ENCODE measurements at regions not wholly inside any gene's neighbourhood (a gene's known extent, or its start where the extent isn't known, plus 50 kb on each side); places are given as distances from the start of the nearest gene placed in this dataset.
A peak's percentile ranks its signal among the peaks of the same experiment; 100 is the strongest.

- H3K4me1 ChIP-seq (ENCODE audit: control insufficient read depth, insufficient read depth, low read length), result no peaks in the 10 kb centered on the region
- no peaks in the 10 kb centered on the region for H3K27me3 ChIP-seq (ENCODE audit: control insufficient read depth, insufficient read depth, low read length, poor library complexity, severe bottlenecking)
- no peaks in the 10 kb centered on the region for H3K36me3 ChIP-seq (ENCODE audit: control insufficient read depth, insufficient read depth, low read length)
- H3K27ac ChIP-seq (ENCODE audit: insufficient read depth, low read depth, low read length, poor library complexity, severe bottlenecking), result no peak overlapping the region
- WGBS, 2 experiments, result 93 to 94% methylated on average over 6 to 10 of the region's 10 CpGs
- no peak overlapping the region for H3K4me3 ChIP-seq (ENCODE audit: insufficient read depth, low read depth, low read length)
- no peaks in the 10 kb centered on the region for H3K9me3 ChIP-seq (ENCODE audit: control insufficient read depth, low read length)
These were observed 165.2 kb upstream of the PPP2R2D start for GRCh38 chr10:131735577-131735976.

- H3K4me1 ChIP-seq (ENCODE audit: control insufficient read depth, insufficient read depth, low read length), result no peaks in the 10 kb centered on the region
- no peaks in the 10 kb centered on the region for H3K36me3 ChIP-seq (ENCODE audit: control insufficient read depth, insufficient read depth, low read length)
- H3K27me3 ChIP-seq (ENCODE audit: control insufficient read depth, insufficient read depth, low read length, poor library complexity, severe bottlenecking), result no peaks in the 10 kb centered on the region
- no peaks in the 10 kb centered on the region for H3K9me3 ChIP-seq (ENCODE audit: control insufficient read depth, low read length)
- H3K27ac ChIP-seq (ENCODE audit: insufficient read depth, low read depth, low read length, poor library complexity, severe bottlenecking), result no peak overlapping the region
- H3K4me3 ChIP-seq (ENCODE audit: insufficient read depth, low read depth, low read length), result no peak overlapping the region
- 93 to 94% methylated on average over 12 of the region's 12 CpGs for WGBS, 2 experiments
These were observed 164.4 kb upstream of the PPP2R2D start for GRCh38 chr10:131736321-131736980.

- Histone ChIP-seq H3K4me1 (ENCODE audit: control insufficient read depth, insufficient read depth, low read length) (no peaks in the 10 kb centered on the region), H3K27me3 (ENCODE audit: control insufficient read depth, insufficient read depth, low read length, poor library complexity, severe bottlenecking) (no peaks in the 10 kb centered on the region), H3K9me3 (ENCODE audit: control insufficient read depth, low read length) (no peaks in the 10 kb centered on the region), H3K36me3 (ENCODE audit: control insufficient read depth, insufficient read depth, low read length) (no peaks in the 10 kb centered on the region), H3K4me3 (ENCODE audit: insufficient read depth, low read depth, low read length) (no peak overlapping the region), H3K27ac (ENCODE audit: insufficient read depth, low read depth, low read length, poor library complexity, severe bottlenecking) (no peak overlapping the region)
- 91 to 93% methylated on average over 18 of the region's 18 CpGs for WGBS, 2 experiments
These were observed 163.0 kb upstream of the PPP2R2D start for GRCh38 chr10:131737543-131738395.

GRCh38 chr10:131738396-131738735 lies 162.4 kb upstream of the PPP2R2D start:
- Histone ChIP-seq H3K27me3 (ENCODE audit: control insufficient read depth, insufficient read depth, low read length, poor library complexity, severe bottlenecking) (no peaks in the 10 kb centered on the region), H3K36me3 (ENCODE audit: control insufficient read depth, insufficient read depth, low read length) (no peaks in the 10 kb centered on the region), H3K27ac (ENCODE audit: insufficient read depth, low read depth, low read length, poor library complexity, severe bottlenecking) (no peak overlapping the region), H3K4me1 (ENCODE audit: control insufficient read depth, insufficient read depth, low read length) (peaks cover 4% of the 10 kb centered on the region), H3K4me3 (ENCODE audit: insufficient read depth, low read depth, low read length) (no peak overlapping the region), H3K9me3 (ENCODE audit: control insufficient read depth, low read length) (no peaks in the 10 kb centered on the region)
- WGBS, 2 experiments, result 87 to 88% methylated on average over 11 of the region's 11 CpGs

GRCh38 chr10:131739206-131739605 lies 161.6 kb upstream of the PPP2R2D start:
- WGBS, 2 experiments, result 81 to 87% methylated on average over 10 of the region's 10 CpGs
- H3K36me3 ChIP-seq (ENCODE audit: control insufficient read depth, insufficient read depth, low read length), result no peaks in the 10 kb centered on the region
- no peak overlapping the region for H3K27ac ChIP-seq (ENCODE audit: insufficient read depth, low read depth, low read length, poor library complexity, severe bottlenecking)
- no peak overlapping the region for H3K4me3 ChIP-seq (ENCODE audit: insufficient read depth, low read depth, low read length)
- no peaks in the 10 kb centered on the region for H3K9me3 ChIP-seq (ENCODE audit: control insufficient read depth, low read length)
- H3K4me1 ChIP-seq (ENCODE audit: control insufficient read depth, insufficient read depth, low read length), result peaks cover 13% of the 10 kb centered on the region
- H3K27me3 ChIP-seq (ENCODE audit: control insufficient read depth, insufficient read depth, low read length, poor library complexity, severe bottlenecking), result no peaks in the 10 kb centered on the region

- no peak overlapping the region for H3K27ac ChIP-seq (ENCODE audit: insufficient read depth, low read depth, low read length, poor library complexity, severe bottlenecking)
- 96% methylated on average over 17 of the region's 17 CpGs for WGBS, 2 experiments
- no peak overlapping the region for H3K4me3 ChIP-seq (ENCODE audit: insufficient read depth, low read depth, low read length)
- no peaks in the 10 kb centered on the region for H3K36me3 ChIP-seq (ENCODE audit: control insufficient read depth, insufficient read depth, low read length)
- no peaks in the 10 kb centered on the region for H3K9me3 ChIP-seq (ENCODE audit: control insufficient read depth, low read length)
- peaks cover 14% of the 10 kb centered on the region for H3K4me1 ChIP-seq (ENCODE audit: control insufficient read depth, insufficient read depth, low read length)
- H3K27me3 ChIP-seq (ENCODE audit: control insufficient read depth, insufficient read depth, low read length, poor library complexity, severe bottlenecking), result no peaks in the 10 kb centered on the region
These were observed 158.3 kb upstream of the PPP2R2D start for GRCh38 chr10:131742500-131742951.

GRCh38 chr10:131743190-131744151 lies 157.3 kb upstream of the PPP2R2D start:
- WGBS, 2 experiments, result 58 to 62% methylated on average over 24 of the region's 24 CpGs
- peak overlapping the region; percentile 55 for H3K27ac ChIP-seq (ENCODE audit: insufficient read depth, low read depth, low read length, poor library complexity, severe bottlenecking)
- H3K4me1 ChIP-seq (ENCODE audit: control insufficient read depth, insufficient read depth, low read length), result peaks cover 20% of the 10 kb centered on the region
- no peaks in the 10 kb centered on the region for H3K27me3 ChIP-seq (ENCODE audit: control insufficient read depth, insufficient read depth, low read length, poor library complexity, severe bottlenecking)
- no peaks in the 10 kb centered on the region for H3K36me3 ChIP-seq (ENCODE audit: control insufficient read depth, insufficient read depth, low read length)
- no peak overlapping the region for H3K4me3 ChIP-seq (ENCODE audit: insufficient read depth, low read depth, low read length)
- no peaks in the 10 kb centered on the region for H3K9me3 ChIP-seq (ENCODE audit: control insufficient read depth, low read length)

GRCh38 chr10:131744346-131744745 lies 156.5 kb upstream of the PPP2R2D start:
- H3K9me3 ChIP-seq (ENCODE audit: control insufficient read depth, low read length), result no peaks in the 10 kb centered on the region
- WGBS, 2 experiments, result 91 to 92% methylated on average over 10 of the region's 10 CpGs
- H3K36me3 ChIP-seq (ENCODE audit: control insufficient read depth, insufficient read depth, low read length), result no peaks in the 10 kb centered on the region
- H3K27ac ChIP-seq (ENCODE audit: insufficient read depth, low read depth, low read length, poor library complexity, severe bottlenecking), result no peak overlapping the region
- H3K4me3 ChIP-seq (ENCODE audit: insufficient read depth, low read depth, low read length), result no peak overlapping the region
- peaks cover 28% of the 10 kb centered on the region for H3K4me1 ChIP-seq (ENCODE audit: control insufficient read depth, insufficient read depth, low read length)
- H3K27me3 ChIP-seq (ENCODE audit: control insufficient read depth, insufficient read depth, low read length, poor library complexity, severe bottlenecking), result no peaks in the 10 kb centered on the region

GRCh38 chr10:131745591-131745990 lies 155.2 kb upstream of the PPP2R2D start:
- no peak overlapping the region for H3K27ac ChIP-seq (ENCODE audit: insufficient read depth, low read depth, low read length, poor library complexity, severe bottlenecking)
- H3K36me3 ChIP-seq (ENCODE audit: control insufficient read depth, insufficient read depth, low read length), result no peaks in the 10 kb centered on the region
- no peaks in the 10 kb centered on the region for H3K27me3 ChIP-seq (ENCODE audit: control insufficient read depth, insufficient read depth, low read length, poor library complexity, severe bottlenecking)
- WGBS, 2 experiments, result 93 to 95% methylated on average over 12 of the region's 12 CpGs
- H3K4me1 ChIP-seq (ENCODE audit: control insufficient read depth, insufficient read depth, low read length), result peaks cover 39% of the 10 kb centered on the region
- H3K9me3 ChIP-seq (ENCODE audit: control insufficient read depth, low read length), result no peaks in the 10 kb centered on the region
- no peak overlapping the region for H3K4me3 ChIP-seq (ENCODE audit: insufficient read depth, low read depth, low read length)
